ENCODE measurements at regions not wholly inside any gene's neighbourhood (a gene's known extent, or its start where the extent isn't known, plus 50 kb on each side); places are given as distances from the start of the nearest gene placed in this dataset.

DNA sequence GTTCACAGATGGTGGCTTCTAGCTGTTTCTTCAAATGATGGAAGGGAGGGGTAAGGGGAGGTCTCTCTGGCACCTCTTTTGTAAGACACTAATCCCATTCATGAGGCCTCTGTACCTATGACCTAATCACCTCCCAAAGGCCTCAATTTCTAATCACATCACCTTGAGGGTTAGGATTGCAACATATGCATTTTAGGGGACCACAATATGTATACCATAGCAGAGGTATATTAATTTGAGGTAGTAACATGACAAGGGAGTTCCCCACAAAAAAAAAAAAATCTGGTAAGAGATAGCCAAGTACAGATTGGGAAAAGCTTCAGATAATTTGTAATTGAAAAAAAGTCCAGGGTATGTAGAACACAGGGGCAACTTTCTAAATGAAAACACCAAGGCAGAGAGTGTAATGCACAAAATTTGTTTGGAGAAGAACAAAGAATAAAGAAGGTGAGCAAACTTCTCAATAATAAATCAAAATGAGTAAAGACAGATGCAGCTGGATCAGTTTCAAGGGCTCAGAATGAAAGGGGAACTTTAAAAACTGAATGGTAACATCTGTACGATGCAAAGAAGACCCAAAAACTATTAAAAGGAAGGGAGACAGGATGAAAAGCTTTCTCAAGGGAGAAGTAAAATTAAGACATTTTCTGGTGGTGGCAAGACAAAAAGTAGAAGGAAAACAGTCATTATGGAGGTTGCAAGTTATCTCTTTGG is 125.5 kb upstream of the DCN start:
- BruUV-seq (replicated peaks) = no TSS peak
- TF ChIP-seq, protein P1, sequence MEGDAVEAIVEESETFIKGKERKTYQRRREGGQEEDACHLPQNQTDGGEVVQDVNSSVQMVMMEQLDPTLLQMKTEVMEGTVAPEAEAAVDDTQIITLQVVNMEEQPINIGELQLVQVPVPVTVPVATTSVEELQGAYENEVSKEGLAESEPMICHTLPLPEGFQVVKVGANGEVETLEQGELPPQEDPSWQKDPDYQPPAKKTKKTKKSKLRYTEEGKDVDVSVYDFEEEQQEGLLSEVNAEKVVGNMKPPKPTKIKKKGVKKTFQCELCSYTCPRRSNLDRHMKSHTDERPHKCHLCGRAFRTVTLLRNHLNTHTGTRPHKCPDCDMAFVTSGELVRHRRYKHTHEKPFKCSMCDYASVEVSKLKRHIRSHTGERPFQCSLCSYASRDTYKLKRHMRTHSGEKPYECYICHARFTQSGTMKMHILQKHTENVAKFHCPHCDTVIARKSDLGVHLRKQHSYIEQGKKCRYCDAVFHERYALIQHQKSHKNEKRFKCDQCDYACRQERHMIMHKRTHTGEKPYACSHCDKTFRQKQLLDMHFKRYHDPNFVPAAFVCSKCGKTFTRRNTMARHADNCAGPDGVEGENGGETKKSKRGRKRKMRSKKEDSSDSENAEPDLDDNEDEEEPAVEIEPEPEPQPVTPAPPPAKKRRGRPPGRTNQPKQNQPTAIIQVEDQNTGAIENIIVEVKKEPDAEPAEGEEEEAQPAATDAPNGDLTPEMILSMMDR (conservative IDR thresholded peaks at IDR 0.05; ENCODE audit: low read length) = no peak
- TF ChIP-seq EZH2phosphoT487 (IDR thresholded peaks at IDR 0.05; ENCODE audit: borderline replicate concordance, low read depth, low read length) = no peak
- DNase-seq (ENCODE audit: low spot score) = no peak
- no peaks in the 10 kb centered on the region for H4K20me1 ChIP-seq (ENCODE audit: insufficient read depth, low read length)
- no peaks in the 10 kb centered on the region for H3K36me3 ChIP-seq (ENCODE audit: insufficient read depth, low read length)
- H3K4me3 ChIP-seq (ENCODE audit: low read depth, low read length, poor library complexity, severe bottlenecking) = no peak overlapping the region
- H2AFZ ChIP-seq (ENCODE audit: low read length) = no peak overlapping the region
- H3K4me1 ChIP-seq (ENCODE audit: insufficient read depth, low read length, poor library complexity, severe bottlenecking) = no peaks in the 10 kb centered on the region
- no peaks in the 10 kb centered on the region for H3K9me2 ChIP-seq (ENCODE audit: insufficient read depth, low read length)
- intact Hi-C loops (cut with micrococcal nuclease; ENCODE audit: unreplicated experiment) = no loop called here
- H3K4me2 ChIP-seq (ENCODE audit: low read length) = no peak overlapping the region
- H3K79me2 ChIP-seq (ENCODE audit: insufficient read depth, low read depth, low read length) = no peaks in the 10 kb centered on the region
- POLR2A ChIA-PET = no interaction called here
- H3K9me3 ChIP-seq (ENCODE audit: low read length) = no peaks in the 10 kb centered on the region
- CTCF ChIA-PET (ENCODE audit: unreplicated experiment) = no interaction called here
- H3K27ac ChIP-seq (ENCODE audit: low read depth, low read length, poor library complexity, severe bottlenecking) = no peak overlapping the region

DNA sequence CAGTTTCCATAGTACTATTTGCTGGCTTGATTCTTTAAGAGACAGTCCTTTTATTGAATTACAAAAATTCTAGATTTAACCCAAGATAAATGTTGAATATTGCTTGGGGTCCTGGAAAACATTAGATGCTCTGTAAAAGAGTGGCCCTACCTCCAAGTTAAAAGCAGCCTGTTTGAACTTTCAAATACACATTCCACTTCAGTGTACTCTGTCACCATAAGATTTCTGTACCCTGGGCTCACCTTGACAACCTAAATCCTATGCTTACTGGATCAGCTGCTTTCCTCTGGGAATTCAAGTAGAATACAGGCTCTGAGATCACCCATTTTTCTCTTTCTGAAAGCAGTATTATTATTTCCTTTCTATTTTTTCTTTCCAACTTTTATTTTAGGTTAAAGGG is 107.7 kb upstream of the DCN start:
- ChIA-PET POLR2A (no interaction called here), CTCF (ENCODE audit: unreplicated experiment) (no interaction called here)
- Histone ChIP-seq H3K79me2 (ENCODE audit: insufficient read depth, low read depth, low read length) (no peaks in the 10 kb centered on the region), H3K9me3 (ENCODE audit: low read length) (no peaks in the 10 kb centered on the region), H3K36me3 (ENCODE audit: insufficient read depth, low read length) (no peaks in the 10 kb centered on the region), H3K4me3 (ENCODE audit: low read depth, low read length, poor library complexity, severe bottlenecking) (no peak overlapping the region), H3K9me2 (ENCODE audit: insufficient read depth, low read length) (no peaks in the 10 kb centered on the region), H2AFZ (ENCODE audit: low read length) (no peak overlapping the region), H3K27ac (ENCODE audit: low read depth, low read length, poor library complexity, severe bottlenecking) (no peak overlapping the region), H4K20me1 (ENCODE audit: insufficient read depth, low read length) (no peaks in the 10 kb centered on the region), H3K4me2 (ENCODE audit: low read length) (no peak overlapping the region), H3K4me1 (ENCODE audit: insufficient read depth, low read length, poor library complexity, severe bottlenecking) (no peaks in the 10 kb centered on the region)
- no TSS peak for BruUV-seq (replicated peaks)
- intact Hi-C loops (cut with micrococcal nuclease; ENCODE audit: unreplicated experiment) = no loop called here
- TF ChIP-seq, protein P1 (conservative IDR thresholded peaks at IDR 0.05; ENCODE audit: low read length) = no peak
- no peak for TF ChIP-seq EZH2phosphoT487 (IDR thresholded peaks at IDR 0.05; ENCODE audit: borderline replicate concordance, low read depth, low read length)
- DNase-seq (ENCODE audit: low spot score) = no peak

DNA sequence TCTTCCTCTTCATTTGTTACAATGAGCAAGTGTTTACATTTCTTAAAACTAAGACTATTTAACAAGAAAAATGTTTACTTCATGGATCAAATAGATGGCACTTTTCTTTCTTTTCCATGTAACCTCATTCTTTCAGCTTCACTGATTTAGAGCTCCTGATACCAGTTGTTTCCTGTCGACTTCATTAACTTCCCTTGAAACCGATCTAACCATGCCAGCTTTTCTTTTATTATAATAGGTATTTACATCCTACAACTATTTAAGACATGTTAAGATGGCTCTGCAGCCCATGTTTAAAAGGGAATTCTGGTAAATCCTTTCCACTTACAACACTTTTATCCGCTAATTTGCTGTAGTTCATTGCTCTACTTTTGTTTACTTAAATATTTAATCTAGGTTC is 107.3 kb upstream of the DCN start:
- CTCF ChIA-PET (ENCODE audit: unreplicated experiment) = no interaction called here
- Histone ChIP-seq H2AFZ (ENCODE audit: low read length) (no peak overlapping the region), H3K27ac (ENCODE audit: low read depth, low read length, poor library complexity, severe bottlenecking) (no peak overlapping the region), H3K4me2 (ENCODE audit: low read length) (no peak overlapping the region), H3K4me3 (ENCODE audit: low read depth, low read length, poor library complexity, severe bottlenecking) (no peak overlapping the region), H3K9me3 (ENCODE audit: low read length) (no peaks in the 10 kb centered on the region), H3K4me1 (ENCODE audit: insufficient read depth, low read length, poor library complexity, severe bottlenecking) (no peaks in the 10 kb centered on the region), H3K9me2 (ENCODE audit: insufficient read depth, low read length) (no peaks in the 10 kb centered on the region), H4K20me1 (ENCODE audit: insufficient read depth, low read length) (no peaks in the 10 kb centered on the region), H3K79me2 (ENCODE audit: insufficient read depth, low read depth, low read length) (no peaks in the 10 kb centered on the region), H3K36me3 (ENCODE audit: insufficient read depth, low read length) (no peaks in the 10 kb centered on the region)
- TF ChIP-seq, protein P1 (conservative IDR thresholded peaks at IDR 0.05; ENCODE audit: low read length) = no peak
- no peak for TF ChIP-seq EZH2phosphoT487 (IDR thresholded peaks at IDR 0.05; ENCODE audit: borderline replicate concordance, low read depth, low read length)
- no peak for DNase-seq (ENCODE audit: low spot score)
- BruUV-seq (replicated peaks) = no TSS peak
- intact Hi-C loops (cut with micrococcal nuclease; ENCODE audit: unreplicated experiment) = no loop called here
- POLR2A ChIA-PET = interaction anchor here (1.1 kb wide), 1 partner anchor 9 kb away, joined by 5 read pairs; no protein-coding TSS in a partner anchor
